Keratinocyte (primary cell): ENCODE measurements at regions not wholly inside any gene's neighbourhood (a gene's known extent, or its start where the extent isn't known, plus 50 kb on each side); places are given as distances from the start of the nearest gene placed in this dataset.

Experiments used
- DNase-seq: peaks from one replicate; pipeline ENCODE4 v3.0.0-alpha.2; 2011; ENCODE audit warnings: low read depth, missing footprints, low spot score
- FAIRE-seq: peaks from 2 replicates; lab custom pipeline; 2011; peaks lifted over from hg19 to GRCh38; lab: Jason Lieb, UNC
- H2AFZ ChIP-seq: 2 replicates; pipeline ENCODE4 v1.6.0; 2012; ENCODE audit warnings: low read length, control low read depth, inconsistent platforms; ENCODE audit not compliant: control insufficient read depth
- H3K27ac ChIP-seq: 2 replicates; pipeline ENCODE4 v1.5.1; 2011; ENCODE audit warnings: low read length; ENCODE audit not compliant: control insufficient read depth, insufficient read depth
- H3K27me3 ChIP-seq: 3 replicates; pipeline ENCODE4 v1.6.0; 2011; ENCODE audit warnings: low read length; ENCODE audit not compliant: control insufficient read depth, insufficient read depth; ENCODE audit errors: extremely low read depth
- H3K36me3 ChIP-seq, 2 experiments: 2 replicates in 1 of 2; 3 replicates in 1 of 2; pipeline ENCODE4 v1.5.1; 2011; ENCODE audit warnings: low read length in 2 of 2, mild to moderate bottlenecking in 1 of 2; ENCODE audit not compliant: control insufficient read depth in 2 of 2, insufficient read depth in 2 of 2; ENCODE audit errors: extremely low read depth in 1 of 2
- H3K4me1 ChIP-seq: 3 replicates; pipeline ENCODE4 v1.5.1; 2011; ENCODE audit warnings: low read length; ENCODE audit not compliant: control insufficient read depth, insufficient read depth; ENCODE audit errors: extremely low read depth
- H3K4me2 ChIP-seq: 3 replicates; pipeline ENCODE4 v1.6.0; 2011; ENCODE audit warnings: low read depth, low read length; ENCODE audit not compliant: control insufficient read depth, insufficient read depth; ENCODE audit errors: extremely low read depth
- H3K4me3 ChIP-seq, 3 experiments: fragments of 200-600 bp in 1 of 3; sonication (generic) in 1 of 3; 2 replicates in 2 of 3; 3 replicates in 1 of 3; pipeline ENCODE4 v1.5.1; 2011 to 2016; ENCODE audit warnings: low read length in 3 of 3, mild to moderate bottlenecking in 3 of 3, control low read depth in 2 of 3, inconsistent platforms in 1 of 3, low read depth in 1 of 3, mixed read lengths in 1 of 3, mixed run types in 1 of 3, moderate library complexity in 1 of 3; ENCODE audit not compliant: control insufficient read depth in 2 of 3, insufficient read depth in 2 of 3; ENCODE audit errors: extremely low read depth in 1 of 3
- H3K79me2 ChIP-seq: 2 replicates; pipeline ENCODE4 v1.6.0; 2012; ENCODE audit warnings: low read length; ENCODE audit not compliant: control insufficient read depth, insufficient read depth
- H3K9ac ChIP-seq: 3 replicates; pipeline ENCODE4 v1.6.0; 2011; ENCODE audit warnings: low read length; ENCODE audit not compliant: control insufficient read depth, insufficient read depth; ENCODE audit errors: extremely low read depth
- H3K9me1 ChIP-seq: 3 replicates; pipeline ENCODE4 v1.6.0; 2011; ENCODE audit warnings: low read length; ENCODE audit not compliant: control insufficient read depth, insufficient read depth; ENCODE audit errors: extremely low read depth
- H3K9me3 ChIP-seq: 2 replicates; pipeline ENCODE4 v1.5.1; 2012; ENCODE audit warnings: low read depth, low read length; ENCODE audit not compliant: control insufficient read depth
- H4K20me1 ChIP-seq: 3 replicates; pipeline ENCODE4 v1.6.0; 2011; ENCODE audit warnings: low read length; ENCODE audit not compliant: control insufficient read depth, insufficient read depth; ENCODE audit errors: extremely low read depth
- EZH2 ChIP-seq: IDR thresholded peaks from one replicate; pipeline ENCODE4 v1.6.1; 2012; ENCODE audit warnings: inconsistent platforms, mild to moderate bottlenecking, low read length, moderate library complexity
- dilution Hi-C: fragments of 300-500 bp; cut with MboI; formaldehyde crosslinking; loops from one replicate; pipeline ENCODE4 v1.7.0; 2020; ENCODE audit warnings: low sequenced_read_pairs; ENCODE audit not compliant: extremely low pct_ligation_motif_present
- TF ChIP-seq, protein P1 (sequence below), 3 experiments: IDR thresholded peaks in 1 of 3; conservative IDR thresholded peaks in 1 of 3; optimal IDR thresholded peaks in 1 of 3; 2 replicates in 2 of 3; 3 replicates in 1 of 3; pipeline versions ENCODE3 to v1.5.1; 2011; ENCODE audit warnings: low read length in 3 of 3, mild to moderate bottlenecking in 3 of 3, moderate library complexity in 2 of 3, control low read depth in 1 of 3, inconsistent platforms in 1 of 3; ENCODE audit not compliant: insufficient read depth in 2 of 3; ENCODE audit errors: extremely low read depth in 1 of 3

DNA sequence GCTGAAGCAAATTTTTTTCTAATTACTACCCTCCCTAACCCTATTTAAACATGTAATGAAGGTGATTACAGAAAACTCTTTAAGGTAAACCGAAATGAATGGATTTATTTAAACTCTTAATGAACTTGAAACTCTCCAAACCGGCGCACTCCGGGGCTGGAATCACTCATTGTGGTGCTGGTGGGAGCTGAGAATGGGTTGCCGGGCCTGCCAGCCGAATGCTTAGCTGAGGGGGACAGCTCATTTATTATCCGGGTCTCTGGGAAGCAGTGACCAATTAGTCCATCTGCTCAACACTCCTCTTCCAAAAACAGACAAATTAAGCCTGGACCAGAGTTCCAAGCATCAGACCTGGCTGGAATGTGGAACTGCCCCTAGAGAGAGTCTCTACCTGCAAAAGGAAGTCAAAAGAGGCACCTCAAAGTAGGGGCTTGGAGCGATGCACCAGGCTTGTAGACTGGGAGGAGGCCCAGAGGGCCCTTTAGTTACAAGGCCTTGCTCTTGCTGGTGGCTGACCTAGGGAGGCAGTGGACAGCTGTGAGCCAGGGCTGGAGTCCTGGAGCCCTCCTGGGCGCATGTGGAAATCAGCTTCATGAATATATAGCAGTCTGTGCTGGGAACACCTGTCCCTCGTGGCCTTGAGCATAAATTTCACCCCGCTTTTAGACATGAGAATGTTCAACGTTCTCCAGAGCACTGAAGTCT is 320.7 kb downstream of the AJAP1 start:
- Histone ChIP-seq H3K27me3 (no peaks in the 10 kb centered on the region), H3K79me2 (no peaks in the 10 kb centered on the region), H2AFZ (no peak overlapping the region), H3K4me2 (no peak overlapping the region), H3K27ac (no peak overlapping the region), H3K4me3 (no peak overlapping the region), H3K4me1 (no peaks in the 10 kb centered on the region), H3K9ac (no peak overlapping the region), H4K20me1 (no peaks in the 10 kb centered on the region), H3K9me1 (no peaks in the 10 kb centered on the region), H3K9me3 (peaks cover 5% of the 10 kb centered on the region), H3K36me3 (no peaks in the 10 kb centered on the region)
- dilution Hi-C loops, result no loop called here
- FAIRE-seq, result no peak
- no peak for DNase-seq
- TF ChIP-seq, protein P1, sequence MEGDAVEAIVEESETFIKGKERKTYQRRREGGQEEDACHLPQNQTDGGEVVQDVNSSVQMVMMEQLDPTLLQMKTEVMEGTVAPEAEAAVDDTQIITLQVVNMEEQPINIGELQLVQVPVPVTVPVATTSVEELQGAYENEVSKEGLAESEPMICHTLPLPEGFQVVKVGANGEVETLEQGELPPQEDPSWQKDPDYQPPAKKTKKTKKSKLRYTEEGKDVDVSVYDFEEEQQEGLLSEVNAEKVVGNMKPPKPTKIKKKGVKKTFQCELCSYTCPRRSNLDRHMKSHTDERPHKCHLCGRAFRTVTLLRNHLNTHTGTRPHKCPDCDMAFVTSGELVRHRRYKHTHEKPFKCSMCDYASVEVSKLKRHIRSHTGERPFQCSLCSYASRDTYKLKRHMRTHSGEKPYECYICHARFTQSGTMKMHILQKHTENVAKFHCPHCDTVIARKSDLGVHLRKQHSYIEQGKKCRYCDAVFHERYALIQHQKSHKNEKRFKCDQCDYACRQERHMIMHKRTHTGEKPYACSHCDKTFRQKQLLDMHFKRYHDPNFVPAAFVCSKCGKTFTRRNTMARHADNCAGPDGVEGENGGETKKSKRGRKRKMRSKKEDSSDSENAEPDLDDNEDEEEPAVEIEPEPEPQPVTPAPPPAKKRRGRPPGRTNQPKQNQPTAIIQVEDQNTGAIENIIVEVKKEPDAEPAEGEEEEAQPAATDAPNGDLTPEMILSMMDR (optimal IDR thresholded peaks at IDR 0.05 in 1 of 3, IDR thresholded peaks at IDR 0.05 in 1 of 3, conservative IDR thresholded peaks at IDR 0.05 in 1 of 3; ENCODE audit: extremely low read depth in 1 of 3, insufficient read depth in 2 of 3, low read length in 3 of 3), result no peak
- TF ChIP-seq EZH2, result no peak

DNA sequence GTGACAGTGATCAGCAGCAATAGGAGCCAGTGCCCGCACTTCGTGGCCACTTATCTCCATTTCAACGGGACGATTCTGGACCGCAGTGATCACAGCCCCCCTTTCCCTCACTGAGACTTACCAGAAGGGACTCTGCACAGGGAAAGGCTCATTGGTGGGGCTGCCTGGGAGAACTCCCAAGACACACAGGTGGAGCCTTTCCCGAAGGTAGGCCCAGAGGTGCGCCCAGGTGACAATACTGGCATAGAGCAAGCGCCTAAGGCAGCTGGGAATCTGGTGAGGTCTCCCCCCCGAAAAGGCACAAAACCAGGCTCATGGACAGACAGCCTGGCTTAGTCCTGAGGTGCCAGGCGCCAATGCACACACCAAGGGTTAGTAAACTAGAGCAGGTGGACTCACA is 318.9 kb downstream of the AJAP1 start:
- H3K27me3 ChIP-seq, result no peaks in the 10 kb centered on the region
- H3K27ac ChIP-seq, result no peak overlapping the region
- dilution Hi-C loops, result no loop called here
- H4K20me1 ChIP-seq, result no peaks in the 10 kb centered on the region
- no peaks in the 10 kb centered on the region for H3K4me1 ChIP-seq
- peaks cover 3% of the 10 kb centered on the region for H3K9me3 ChIP-seq
- H2AFZ ChIP-seq, result no peak overlapping the region
- no peak overlapping the region for H3K9ac ChIP-seq
- H3K4me3 ChIP-seq, result no peak overlapping the region
- no peaks in the 10 kb centered on the region for H3K36me3 ChIP-seq
- H3K79me2 ChIP-seq, result no peaks in the 10 kb centered on the region
- H3K9me1 ChIP-seq, result no peaks in the 10 kb centered on the region
- TF ChIP-seq EZH2, result no peak
- TF ChIP-seq, protein P1 (optimal IDR thresholded peaks at IDR 0.05 in 1 of 3, IDR thresholded peaks at IDR 0.05 in 1 of 3, conservative IDR thresholded peaks at IDR 0.05 in 1 of 3; ENCODE audit: extremely low read depth in 1 of 3, insufficient read depth in 2 of 3, low read length in 3 of 3), result no peak
- DNase-seq (no peak), FAIRE-seq (no peak)
- H3K4me2 ChIP-seq, result no peak overlapping the region
